Endodermal cell (in vitro differentiated cells): ENCODE measurements at regions not wholly inside any gene's neighbourhood (a gene's known extent, or its start where the extent isn't known, plus 50 kb on each side); places are given as distances from the start of the nearest gene placed in this dataset.

Source experiments
- DNase-seq: peaks from one replicate; pipeline ENCODE4 v3.0.0-alpha.2; 2017
- H3K27ac ChIP-seq: 2 replicates; pipeline ENCODE4 v1.5.1; 2013; ENCODE audit warnings: mild to moderate bottlenecking, low read depth, low read length, moderate library complexity
- H3K27me3 ChIP-seq: 2 replicates; pipeline ENCODE4 v1.6.1; 2013; ENCODE audit warnings: mild to moderate bottlenecking, low read length, moderate library complexity; ENCODE audit not compliant: insufficient read depth, control insufficient read depth, poor library complexity, severe bottlenecking
- H3K36me3 ChIP-seq: 2 replicates; pipeline ENCODE4 v1.7.0; 2013; ENCODE audit warnings: mild to moderate bottlenecking, low read length, moderate library complexity; ENCODE audit not compliant: control insufficient read depth, insufficient read depth
- H3K4me1 ChIP-seq: one replicate; pipeline ENCODE4 v1.7.0; 2013; ENCODE audit warnings: low read length; ENCODE audit not compliant: control insufficient read depth, insufficient read depth
- H3K4me3 ChIP-seq: 2 replicates; pipeline ENCODE4 v1.5.1; 2013; ENCODE audit warnings: mild to moderate bottlenecking, low read length, moderate library complexity
- H3K9ac ChIP-seq: 2 replicates; pipeline ENCODE4 v1.6.1; 2013; ENCODE audit warnings: mild to moderate bottlenecking, low read length, moderate library complexity; ENCODE audit not compliant: poor library complexity, severe bottlenecking; ENCODE audit errors: extremely low read depth
- H3K9me3 ChIP-seq: 2 replicates; pipeline ENCODE4 v1.6.1; 2013; ENCODE audit warnings: mild to moderate bottlenecking, low read length, moderate library complexity; ENCODE audit not compliant: control insufficient read depth
- H3K27ac Mint-ChIP-seq: 2 replicates; pipeline ENCODE4 v1.8.0; 2020; ENCODE audit warnings: mixed read lengths
- H3K27me3 Mint-ChIP-seq: 2 replicates; pipeline ENCODE4 v1.8.0; 2021; ENCODE audit warnings: mild to moderate bottlenecking, mixed read lengths; ENCODE audit not compliant: insufficient read depth
- H3K36me3 Mint-ChIP-seq: 2 replicates; pipeline ENCODE4 v1.8.0; 2020; ENCODE audit warnings: low read depth, mixed read lengths
- H3K4me1 Mint-ChIP-seq: 2 replicates; pipeline ENCODE4 v1.8.0; 2020; ENCODE audit warnings: mixed read lengths
- H3K4me3 Mint-ChIP-seq: 2 replicates; pipeline ENCODE4 v1.8.0; 2020; ENCODE audit warnings: mild to moderate bottlenecking, moderate library complexity, mixed read lengths
- H3K9me3 Mint-ChIP-seq: 2 replicates; pipeline ENCODE4 v1.8.0; 2020; ENCODE audit warnings: mild to moderate bottlenecking, mixed read lengths
- WGBS, 2 experiments: methylation state at CpG; one replicate each; pipeline versions ENCODE4 v1.1.5 to v1.1.7; 2013; ENCODE audit warnings: missing lambda C conversion rate in 2 of 2, mixed read lengths in 1 of 2; ENCODE audit not compliant: insufficient coverage in 1 of 2, insufficient read length in 1 of 2; 5-methylcytosine and 5-hydroxymethylcytosine counted together
- TF ChIP-seq, protein P1 (sequence below): fragments of 200-600 bp; sonication (generic); conservative IDR thresholded peaks from 2 replicates; pipeline ENCODE4 v1.5.0; 2021; ENCODE audit warnings: antibody characterized with exemption, mild to moderate bottlenecking

DNA sequence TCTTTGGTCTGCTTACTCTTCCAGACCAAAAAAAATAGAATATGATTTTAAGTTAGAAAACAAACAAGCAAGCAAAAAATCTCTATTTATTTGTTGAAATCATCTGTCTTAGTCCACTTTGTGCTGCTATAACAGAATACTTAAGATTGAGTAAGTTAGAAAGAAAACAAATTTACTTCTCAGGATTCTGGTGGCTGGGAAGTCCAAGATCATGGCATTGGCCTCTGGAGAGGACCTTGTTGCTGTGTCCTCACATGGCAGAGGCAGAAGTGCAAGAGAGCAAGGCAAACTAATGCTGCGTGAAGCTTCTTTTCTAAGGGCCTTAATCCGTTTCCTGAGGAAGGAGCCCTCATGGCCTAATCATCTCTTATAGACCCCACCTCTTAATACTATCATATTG, 156.2 kb downstream of the SPP2 start:
- Mint-ChIP-seq H3K9me3 (peaks cover 28% of the 10 kb centered on the region), H3K27me3 (no peaks in the 10 kb centered on the region), H3K36me3 (no peaks in the 10 kb centered on the region), H3K4me1 (no peaks in the 10 kb centered on the region), H3K27ac (no peak overlapping the region), H3K4me3 (no peak overlapping the region)
- Histone ChIP-seq H3K4me3 (no peak overlapping the region), H3K27me3 (no peaks in the 10 kb centered on the region), H3K9ac (no peak overlapping the region), H3K27ac (no peak overlapping the region), H3K4me1 (no peaks in the 10 kb centered on the region), H3K9me3 (peaks cover 16% of the 10 kb centered on the region), H3K36me3 (no peaks in the 10 kb centered on the region)
- TF ChIP-seq, protein P1, sequence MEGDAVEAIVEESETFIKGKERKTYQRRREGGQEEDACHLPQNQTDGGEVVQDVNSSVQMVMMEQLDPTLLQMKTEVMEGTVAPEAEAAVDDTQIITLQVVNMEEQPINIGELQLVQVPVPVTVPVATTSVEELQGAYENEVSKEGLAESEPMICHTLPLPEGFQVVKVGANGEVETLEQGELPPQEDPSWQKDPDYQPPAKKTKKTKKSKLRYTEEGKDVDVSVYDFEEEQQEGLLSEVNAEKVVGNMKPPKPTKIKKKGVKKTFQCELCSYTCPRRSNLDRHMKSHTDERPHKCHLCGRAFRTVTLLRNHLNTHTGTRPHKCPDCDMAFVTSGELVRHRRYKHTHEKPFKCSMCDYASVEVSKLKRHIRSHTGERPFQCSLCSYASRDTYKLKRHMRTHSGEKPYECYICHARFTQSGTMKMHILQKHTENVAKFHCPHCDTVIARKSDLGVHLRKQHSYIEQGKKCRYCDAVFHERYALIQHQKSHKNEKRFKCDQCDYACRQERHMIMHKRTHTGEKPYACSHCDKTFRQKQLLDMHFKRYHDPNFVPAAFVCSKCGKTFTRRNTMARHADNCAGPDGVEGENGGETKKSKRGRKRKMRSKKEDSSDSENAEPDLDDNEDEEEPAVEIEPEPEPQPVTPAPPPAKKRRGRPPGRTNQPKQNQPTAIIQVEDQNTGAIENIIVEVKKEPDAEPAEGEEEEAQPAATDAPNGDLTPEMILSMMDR: no peak
- DNase-seq: no peak
- 89 to 100% methylated on average over 1 to 2 of the region's 2 CpGs for WGBS, 2 experiments

DNA sequence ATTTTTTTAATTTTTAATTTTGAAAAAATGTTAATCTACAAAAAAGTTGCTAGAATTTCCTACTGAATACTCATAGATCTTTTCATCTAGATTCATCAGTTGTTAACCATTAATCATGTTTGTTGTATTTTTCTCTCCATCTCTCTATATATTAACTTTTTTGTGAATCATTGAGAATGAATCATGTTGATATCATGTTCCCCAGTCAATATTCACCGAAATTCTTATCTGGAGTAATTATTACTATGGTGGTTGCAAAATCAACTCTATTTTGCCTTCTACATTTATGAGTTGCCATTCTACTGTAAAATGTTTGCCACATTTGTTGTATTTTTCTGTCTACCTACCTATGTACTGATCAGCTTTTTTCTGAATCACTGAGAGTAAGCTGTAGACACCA, 154.0 kb downstream of the SPP2 start:
- Mint-ChIP-seq H3K4me1 (no peaks in the 10 kb centered on the region), H3K9me3 (peaks cover 26% of the 10 kb centered on the region), H3K36me3 (no peaks in the 10 kb centered on the region), H3K4me3 (no peak overlapping the region), H3K27me3 (no peaks in the 10 kb centered on the region), H3K27ac (no peak overlapping the region)
- Histone ChIP-seq H3K4me1 (no peaks in the 10 kb centered on the region), H3K36me3 (no peaks in the 10 kb centered on the region), H3K27me3 (no peaks in the 10 kb centered on the region), H3K9ac (no peak overlapping the region), H3K4me3 (no peak overlapping the region), H3K9me3 (peaks cover 16% of the 10 kb centered on the region), H3K27ac (no peak overlapping the region)
- WGBS, 2 experiments: 100% methylated on average over 1 of the region's 1 CpG; no CpG with 5 or more reads in 1 of the 2 experiments
- TF ChIP-seq, protein P1: no peak
- DNase-seq: no peak

DNA sequence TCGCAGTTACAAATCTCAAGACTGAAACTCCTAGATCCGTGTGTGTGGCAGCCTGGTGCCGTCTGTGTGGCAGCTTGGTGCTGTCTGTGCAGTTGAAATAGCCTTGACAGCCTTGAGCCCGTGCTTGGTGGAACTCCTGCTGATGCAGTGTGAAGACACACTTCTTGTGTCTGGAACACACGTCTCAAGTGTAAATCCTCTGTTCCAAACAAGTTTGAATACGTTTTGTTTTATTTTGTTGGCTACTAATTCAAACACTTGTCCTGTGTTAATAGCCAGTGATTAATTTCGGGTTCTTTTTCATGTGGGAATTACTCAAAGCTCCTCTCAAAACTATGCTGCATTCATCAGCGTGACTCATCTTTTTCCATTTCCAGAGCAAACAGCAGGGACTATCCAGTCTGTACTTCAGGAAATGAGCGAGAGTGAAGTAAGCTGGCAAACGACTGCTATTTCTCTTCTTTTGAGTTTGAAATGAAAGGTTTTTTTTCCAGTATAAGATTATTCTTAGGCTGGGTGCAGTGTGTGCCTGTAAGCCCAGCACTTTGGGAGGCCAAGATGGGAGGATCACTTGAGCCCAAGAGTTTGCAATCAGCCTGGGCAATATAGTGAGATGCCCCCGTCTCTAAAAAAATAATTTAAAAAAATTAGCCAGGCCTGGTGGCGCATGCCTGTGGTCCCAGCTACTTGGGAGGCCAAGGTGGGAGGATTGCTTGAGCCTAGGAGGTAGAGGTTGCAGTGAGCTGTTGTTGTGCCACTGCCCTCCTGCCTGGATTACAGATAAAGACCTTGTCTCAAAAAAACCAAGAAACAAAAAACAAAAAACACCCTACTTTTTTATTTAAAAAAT, 152.9 kb downstream of the SPP2 start:
- Histone ChIP-seq H3K27me3 (no peaks in the 10 kb centered on the region), H3K9ac (no peak overlapping the region), H3K4me1 (no peaks in the 10 kb centered on the region), H3K4me3 (no peak overlapping the region), H3K36me3 (no peaks in the 10 kb centered on the region), H3K27ac (no peak overlapping the region), H3K9me3 (peaks cover 16% of the 10 kb centered on the region)
- WGBS, 2 experiments: 87 to 88% methylated on average over 11 to 12 of the region's 12 CpGs
- no peak for DNase-seq
- Mint-ChIP-seq H3K27ac (no peak overlapping the region), H3K4me1 (no peaks in the 10 kb centered on the region), H3K9me3 (peaks cover 21% of the 10 kb centered on the region), H3K36me3 (no peaks in the 10 kb centered on the region), H3K4me3 (no peak overlapping the region), H3K27me3 (peaks cover 2% of the 10 kb centered on the region)
- TF ChIP-seq, protein P1: no peak
